B cell (primary cell): ENCODE measurements at regions not wholly inside any gene's neighbourhood (a gene's known extent, or its start where the extent isn't known, plus 50 kb on each side); places are given as distances from the start of the nearest gene placed in this dataset.

Experiments used
- ATAC-seq: fragments of 200-7000 bp; cut with Tn5 transposase; one replicate; pipeline ENCODE4 v1.10.0; 2021; ENCODE audit warnings: low read depth, mild to moderate bottlenecking, moderate number of reproducible peaks, moderate library complexity
- CTCF ChIA-PET: fragments of 350-600 bp; sonication (Branson Sonifier 250); formaldehyde crosslinking; loops from one replicate; lab custom pipeline; 2021; ENCODE audit warnings: antibody characterized with exemption, inconsistent platforms; lab: Charles Lee
- POLR2A ChIA-PET: fragments of 350-600 bp; sonication (Branson Sonifier 250); formaldehyde crosslinking; loops from one replicate; lab custom pipeline; 2021; ENCODE audit warnings: antibody characterized with exemption; lab: Charles Lee
- DNase-seq: peaks from one replicate; pipeline ENCODE4 v3.0.0; 2013
- H2AFZ ChIP-seq: 2 replicates; pipeline ENCODE4 v1.6.1; 2012; ENCODE audit warnings: mild to moderate bottlenecking, low read depth, low read length; ENCODE audit not compliant: insufficient read depth, poor library complexity, severe bottlenecking
- H3K27ac ChIP-seq, 2 donors: 1 replicate in 1 of 2; 2 replicates in 1 of 2; pipeline ENCODE4 v1.5.1; 2012 to 2013; ENCODE audit warnings: low read length in 2 of 2, mild to moderate bottlenecking in 2 of 2, moderate library complexity in 1 of 2
- H3K27me3 ChIP-seq, 4 experiments: fragments of 200-600 bp in 1 of 4; sonication (generic) in 1 of 4; replicated peaks in 1 of 4; 1 replicate in 2 of 4; 2 replicates in 2 of 4; pipeline versions ENCODE4 v1.6.1 to v1.7.0; 2013 to 2016; ENCODE audit warnings: low read length in 3 of 4, mild to moderate bottlenecking in 2 of 4, mixed read lengths in 1 of 4, moderate library complexity in 1 of 4; ENCODE audit not compliant: insufficient read depth in 4 of 4, control insufficient read depth in 3 of 4; ENCODE audit errors: control extremely low read depth in 1 of 4
- H3K36me3 ChIP-seq, 2 experiments: replicated peaks in 1 of 2; 1 replicate in 1 of 2; 2 replicates in 1 of 2; pipeline versions ENCODE4 v1.6.1 to v1.7.1; 2013; ENCODE audit warnings: low read length in 1 of 2; ENCODE audit not compliant: insufficient read depth in 2 of 2, control insufficient read depth in 1 of 2; ENCODE audit errors: control extremely low read depth in 1 of 2, extremely low read depth in 1 of 2
- H3K4me1 ChIP-seq, 2 donors: fragments of 200-600 bp in 1 of 2; sonication (generic) in 1 of 2; 1 replicate in 1 of 2; 2 replicates in 1 of 2; pipeline versions ENCODE4 v1.5.1 to v1.6.1; 2013 to 2017; ENCODE audit warnings: low read length in 2 of 2; ENCODE audit not compliant: control insufficient read depth in 2 of 2, insufficient read depth in 2 of 2
- H3K4me2 ChIP-seq: replicated peaks from 2 replicates; pipeline ENCODE3; 2012; ENCODE audit warnings: mild to moderate bottlenecking, low read depth, low read length; ENCODE audit not compliant: poor library complexity, severe bottlenecking
- H3K4me3 ChIP-seq, 5 experiments: fragments of 200-600 bp in 1 of 5; sonication (generic) in 1 of 5; 1 replicate in 3 of 5; 2 replicates in 2 of 5; pipeline versions ENCODE4 v1.5.1 to v1.7.0; 2011 to 2016; ENCODE audit warnings: low read length in 4 of 5, mild to moderate bottlenecking in 4 of 5, low read depth in 2 of 5, control low read depth in 1 of 5, moderate library complexity in 1 of 5; ENCODE audit not compliant: insufficient read depth in 1 of 5; ENCODE audit errors: control extremely low read depth in 1 of 5, extremely low read depth in 1 of 5
- H3K79me2 ChIP-seq: fragments of 200-600 bp; sonication (generic); one replicate; pipeline ENCODE4 v1.6.0; 2016; ENCODE audit warnings: low read length; ENCODE audit not compliant: control insufficient read depth, insufficient read depth
- H3K9ac ChIP-seq: fragments of 200-600 bp; sonication (generic); 2 replicates; pipeline ENCODE4 v1.6.1; 2017; ENCODE audit warnings: mild to moderate bottlenecking, low read length, moderate library complexity
- H3K9me3 ChIP-seq, 3 donors: one replicate each; pipeline versions ENCODE4 v1.6.1 to v1.7.1; 2013; ENCODE audit warnings: low read length in 2 of 3; ENCODE audit not compliant: control insufficient read depth in 2 of 3, insufficient read depth in 1 of 3; ENCODE audit errors: control extremely low read depth in 1 of 3
- H4K20me1 ChIP-seq: 2 replicates; pipeline ENCODE4 v1.6.0; 2012; ENCODE audit warnings: mild to moderate bottlenecking, low read length; ENCODE audit not compliant: insufficient read depth, control insufficient read depth, poor library complexity, severe bottlenecking
- H3K27ac Mint-ChIP-seq: one replicate; pipeline ENCODE4 v1.8.0; 2021; ENCODE audit warnings: mixed read lengths
- H3K27me3 Mint-ChIP-seq: one replicate; pipeline ENCODE4 v1.8.0; 2021; ENCODE audit warnings: mixed read lengths
- H3K4me1 Mint-ChIP-seq: one replicate; pipeline ENCODE4 v1.8.0; 2021; ENCODE audit warnings: mixed read lengths
- H3K4me3 Mint-ChIP-seq: one replicate; pipeline ENCODE4 v1.8.0; 2021; ENCODE audit warnings: mixed read lengths
- H3K9me3 Mint-ChIP-seq: one replicate; pipeline ENCODE4 v1.8.0; 2022; ENCODE audit warnings: mixed read lengths; ENCODE audit not compliant: insufficient read depth
- EZH2 ChIP-seq: IDR thresholded peaks from 2 replicates; pipeline ENCODE4 v1.6.1; 2012; ENCODE audit warnings: borderline replicate concordance, low read depth, mild to moderate bottlenecking, moderate library complexity, low read length; ENCODE audit not compliant: insufficient read depth, poor library complexity, severe bottlenecking
- WGBS: methylation state at CpG from one replicate; pipeline ENCODE4 v1.1.5; 2013; ENCODE audit warnings: missing lambda C conversion rate; ENCODE audit not compliant: insufficient coverage; 5-methylcytosine and 5-hydroxymethylcytosine counted together
- intact Hi-C: fragments of 100-400 bp; cut with micrococcal nuclease; formaldehyde crosslinking; loops from one replicate; pipeline ENCODE4 v1.10.0; 2022
- TF ChIP-seq, protein P1 (sequence below): fragments of 200-600 bp; IDR thresholded peaks from one replicate; pipeline ENCODE4 v1.8.0; 2022; ENCODE audit warnings: antibody characterized with exemption, mild to moderate bottlenecking

GRCh38 chr20:40341561-40341960 is 347.5 kb downstream of the MAFB start:
- intact Hi-C loops, result no loop called here

DNA sequence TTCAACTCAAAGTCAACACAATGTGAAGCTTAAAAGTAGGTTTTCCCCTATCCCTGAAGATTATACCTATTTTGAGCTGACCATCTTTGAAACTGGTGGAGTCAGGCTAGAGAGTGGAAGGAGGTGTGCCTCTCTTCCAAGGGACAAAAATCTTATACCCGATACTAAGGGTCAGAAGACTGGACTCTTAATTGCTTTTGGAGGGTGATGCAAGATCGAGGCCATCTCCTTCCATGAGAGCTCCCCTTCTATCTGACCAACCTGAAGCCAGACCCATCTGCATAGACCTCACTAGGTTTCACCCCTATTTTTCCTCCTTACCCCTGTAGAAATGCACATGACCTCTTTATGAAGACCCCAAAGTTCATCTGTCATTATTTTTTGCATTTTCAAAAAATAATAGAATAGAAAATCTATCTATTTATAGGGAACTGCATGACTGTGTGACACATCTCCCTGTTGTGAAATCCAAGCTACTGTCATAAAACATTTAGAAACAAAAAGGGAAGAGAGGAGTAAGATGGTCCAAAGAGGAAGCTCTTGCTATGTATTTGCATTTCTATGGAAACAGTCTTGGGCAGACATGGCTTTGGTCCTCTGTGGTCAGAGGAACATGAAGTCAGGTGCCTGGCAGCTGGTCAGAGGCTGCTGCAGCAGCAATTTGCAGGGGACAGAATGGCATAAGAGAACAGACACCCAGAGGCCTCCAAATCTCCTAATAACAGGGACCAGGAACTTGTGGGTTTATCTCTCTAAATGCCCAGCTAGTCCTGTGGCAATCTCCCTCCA is 349.2 kb downstream of the MAFB start:
- TF ChIP-seq, protein P1, sequence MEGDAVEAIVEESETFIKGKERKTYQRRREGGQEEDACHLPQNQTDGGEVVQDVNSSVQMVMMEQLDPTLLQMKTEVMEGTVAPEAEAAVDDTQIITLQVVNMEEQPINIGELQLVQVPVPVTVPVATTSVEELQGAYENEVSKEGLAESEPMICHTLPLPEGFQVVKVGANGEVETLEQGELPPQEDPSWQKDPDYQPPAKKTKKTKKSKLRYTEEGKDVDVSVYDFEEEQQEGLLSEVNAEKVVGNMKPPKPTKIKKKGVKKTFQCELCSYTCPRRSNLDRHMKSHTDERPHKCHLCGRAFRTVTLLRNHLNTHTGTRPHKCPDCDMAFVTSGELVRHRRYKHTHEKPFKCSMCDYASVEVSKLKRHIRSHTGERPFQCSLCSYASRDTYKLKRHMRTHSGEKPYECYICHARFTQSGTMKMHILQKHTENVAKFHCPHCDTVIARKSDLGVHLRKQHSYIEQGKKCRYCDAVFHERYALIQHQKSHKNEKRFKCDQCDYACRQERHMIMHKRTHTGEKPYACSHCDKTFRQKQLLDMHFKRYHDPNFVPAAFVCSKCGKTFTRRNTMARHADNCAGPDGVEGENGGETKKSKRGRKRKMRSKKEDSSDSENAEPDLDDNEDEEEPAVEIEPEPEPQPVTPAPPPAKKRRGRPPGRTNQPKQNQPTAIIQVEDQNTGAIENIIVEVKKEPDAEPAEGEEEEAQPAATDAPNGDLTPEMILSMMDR, result no peak
- no peak for TF ChIP-seq EZH2
- H3K9ac ChIP-seq, result no peak overlapping the region
- H3K27me3 ChIP-seq, result peaks cover 0 to 6% (median 0%) of the 10 kb centered on the region in 4 experiments
- Mint-ChIP-seq H3K27me3 (peaks cover 19% of the 10 kb centered on the region), H3K4me1 (no peaks in the 10 kb centered on the region), H3K9me3 (peaks cover 8% of the 10 kb centered on the region), H3K4me3 (no peak overlapping the region), H3K27ac (no peak overlapping the region)
- no peaks in the 10 kb centered on the region for H3K79me2 ChIP-seq
- no peak for ATAC-seq
- no peak overlapping the region for H3K27ac ChIP-seq
- H3K4me3 ChIP-seq, result no peak overlapping the region
- CTCF ChIA-PET, result no interaction called here
- no peaks in the 10 kb centered on the region for H3K36me3 ChIP-seq
- H3K4me2 ChIP-seq, result no peak overlapping the region
- POLR2A ChIA-PET, result no interaction called here
- intact Hi-C loops, result no loop called here
- WGBS, result no CpG with 5 or more reads among the region's 2 CpGs
- H3K4me1 ChIP-seq, result no peaks in the 10 kb centered on the region
- H3K9me3 ChIP-seq, result peaks cover 2 to 12% (median 7%) of the 10 kb centered on the region in 3 donors
- no peak for DNase-seq
- H2AFZ ChIP-seq, result no peak overlapping the region
- no peaks in the 10 kb centered on the region for H4K20me1 ChIP-seq

More at GRCh38 chr20:40341561-40341960, 347.5 kb downstream of the MAFB start:
- Mint-ChIP-seq H3K27ac (no peak overlapping the region), H3K27me3 (peaks cover 16% of the 10 kb centered on the region), H3K4me3 (no peak overlapping the region), H3K4me1 (no peaks in the 10 kb centered on the region), H3K9me3 (peaks cover 8% of the 10 kb centered on the region)
- ATAC-seq (no peak), DNase-seq (no peak)
- POLR2A ChIA-PET, result no interaction called here
- Histone ChIP-seq H3K27me3 (peaks cover 0 to 1% (median 0%) of the 10 kb centered on the region in 4 experiments), H2AFZ (no peak overlapping the region), H3K27ac (no peak overlapping the region), H4K20me1 (no peaks in the 10 kb centered on the region), H3K9me3 (peaks cover 2 to 20% (median 7%) of the 10 kb centered on the region in 3 donors), H3K4me1 (no peaks in the 10 kb centered on the region), H3K79me2 (no peaks in the 10 kb centered on the region), H3K9ac (no peak overlapping the region), H3K36me3 (no peaks in the 10 kb centered on the region), H3K4me2 (no peak overlapping the region), H3K4me3 (no peak overlapping the region)
- CTCF ChIA-PET, result no interaction called here
- TF ChIP-seq, protein P1, result no peak
- no peak for TF ChIP-seq EZH2
